Body of pancreas (tissue), 4 donors: ENCODE measurements at regions not wholly inside any gene's neighbourhood (a gene's known extent, or its start where the extent isn't known, plus 50 kb on each side); places are given as distances from the start of the nearest gene placed in this dataset.
"Not testable (repeated sequence)": the region's sequence is repeated elsewhere in the genome, so short reads cannot be mapped to it uniquely, and the experiment has no call there.

Experiments used
- ATAC-seq: fragments of 150-250 bp; one replicate; pipeline ENCODE4 v1.9.1; 2016
- DNase-seq, 4 donors: peaks; one replicate each; pipeline ENCODE4 v3.0.0-alpha.2; 2019
- H3K27ac ChIP-seq, 4 donors: fragments of 200-600 bp; sonication (generic); 1 replicate in 3 of 4; 2 replicates in 1 of 4; pipeline versions ENCODE4 v1.5.1 to v1.6.1; 2016 to 2019; ENCODE audit warnings: mild to moderate bottlenecking in 1 of 4, mixed read lengths in 1 of 4, moderate library complexity in 1 of 4
- H3K27me3 ChIP-seq, 2 donors: fragments of 200-600 bp; sonication (generic); one replicate each; pipeline ENCODE4 v1.6.0; 2016; ENCODE audit warnings: mild to moderate bottlenecking in 1 of 2
- H3K36me3 ChIP-seq, 2 donors: fragments of 200-600 bp; sonication (generic); replicated peaks in 1 of 2; 2 replicates each; pipeline ENCODE4 v1.5.1; 2016; ENCODE audit warnings: low read depth in 2 of 2; ENCODE audit not compliant: insufficient read depth in 1 of 2
- H3K4me1 ChIP-seq: fragments of 200-600 bp; sonication (generic); one replicate; pipeline ENCODE4 v1.6.0; 2016
- H3K4me3 ChIP-seq, 2 donors: fragments of 200-600 bp; sonication (generic); 1 replicate in 1 of 2; 2 replicates in 1 of 2; pipeline ENCODE4 v1.5.1; 2016 to 2019
- H3K9me3 ChIP-seq, 3 donors: fragments of 200-600 bp; sonication (generic); 1 replicate in 2 of 3; 2 replicates in 1 of 3; pipeline ENCODE4 v1.5.1; 2016
- POLR2A ChIP-seq, 3 donors: fragments of 450-650 bp; IDR thresholded peaks; one replicate each; pipeline ENCODE4 v1.6.1; 2016; ENCODE audit warnings: antibody characterized with exemption in 3 of 3, mild to moderate bottlenecking in 2 of 3
- whole genome bisulfite sequencing, 2 donors: methylation state at CpG; one replicate each; pipeline ENCODE4 v1.1.5; 2017; 5-methylcytosine and 5-hydroxymethylcytosine counted together
- intact Hi-C: fragments of 100-400 bp; cut with DNase I; formaldehyde crosslinking; loops from one replicate; pipeline ENCODE4 v1.15.1; 2023
- TF ChIP-seq, protein P1 (sequence below), 7 experiments: fragments of 450-650 bp in 4 of 7; fragments of 200-600 bp in 3 of 7; sonication (generic) in 3 of 7; IDR thresholded peaks; one replicate each; pipeline ENCODE4 v1.5.1; 2016 to 2019; ENCODE audit warnings: antibody characterized with exemption in 7 of 7

DNA sequence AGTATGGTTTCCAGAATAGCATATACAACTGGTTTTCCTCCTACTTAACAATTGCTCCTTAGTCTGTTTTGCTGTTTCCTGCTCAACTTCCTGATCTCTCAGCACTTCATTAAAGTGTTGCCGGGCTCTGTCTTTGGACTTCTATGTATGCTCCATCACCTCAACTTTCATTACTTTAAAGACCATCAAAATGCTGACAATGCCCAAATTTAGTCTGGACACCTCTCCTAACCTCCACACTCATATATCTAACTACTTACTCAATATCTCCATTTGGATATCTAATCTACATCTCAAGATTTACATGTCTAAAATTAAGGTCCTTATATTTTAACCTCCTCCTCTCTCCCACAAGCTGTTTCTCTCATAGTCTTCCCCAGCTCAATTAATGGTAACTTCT lies 54.4 kb upstream of the LGR5 start:
- no peak for ATAC-seq
- no peak for TF ChIP-seq POLR2A (IDR thresholded peaks at IDR 0.05)
- TF ChIP-seq, protein P1, sequence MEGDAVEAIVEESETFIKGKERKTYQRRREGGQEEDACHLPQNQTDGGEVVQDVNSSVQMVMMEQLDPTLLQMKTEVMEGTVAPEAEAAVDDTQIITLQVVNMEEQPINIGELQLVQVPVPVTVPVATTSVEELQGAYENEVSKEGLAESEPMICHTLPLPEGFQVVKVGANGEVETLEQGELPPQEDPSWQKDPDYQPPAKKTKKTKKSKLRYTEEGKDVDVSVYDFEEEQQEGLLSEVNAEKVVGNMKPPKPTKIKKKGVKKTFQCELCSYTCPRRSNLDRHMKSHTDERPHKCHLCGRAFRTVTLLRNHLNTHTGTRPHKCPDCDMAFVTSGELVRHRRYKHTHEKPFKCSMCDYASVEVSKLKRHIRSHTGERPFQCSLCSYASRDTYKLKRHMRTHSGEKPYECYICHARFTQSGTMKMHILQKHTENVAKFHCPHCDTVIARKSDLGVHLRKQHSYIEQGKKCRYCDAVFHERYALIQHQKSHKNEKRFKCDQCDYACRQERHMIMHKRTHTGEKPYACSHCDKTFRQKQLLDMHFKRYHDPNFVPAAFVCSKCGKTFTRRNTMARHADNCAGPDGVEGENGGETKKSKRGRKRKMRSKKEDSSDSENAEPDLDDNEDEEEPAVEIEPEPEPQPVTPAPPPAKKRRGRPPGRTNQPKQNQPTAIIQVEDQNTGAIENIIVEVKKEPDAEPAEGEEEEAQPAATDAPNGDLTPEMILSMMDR (IDR thresholded peaks at IDR 0.05) = no peak

DNA sequence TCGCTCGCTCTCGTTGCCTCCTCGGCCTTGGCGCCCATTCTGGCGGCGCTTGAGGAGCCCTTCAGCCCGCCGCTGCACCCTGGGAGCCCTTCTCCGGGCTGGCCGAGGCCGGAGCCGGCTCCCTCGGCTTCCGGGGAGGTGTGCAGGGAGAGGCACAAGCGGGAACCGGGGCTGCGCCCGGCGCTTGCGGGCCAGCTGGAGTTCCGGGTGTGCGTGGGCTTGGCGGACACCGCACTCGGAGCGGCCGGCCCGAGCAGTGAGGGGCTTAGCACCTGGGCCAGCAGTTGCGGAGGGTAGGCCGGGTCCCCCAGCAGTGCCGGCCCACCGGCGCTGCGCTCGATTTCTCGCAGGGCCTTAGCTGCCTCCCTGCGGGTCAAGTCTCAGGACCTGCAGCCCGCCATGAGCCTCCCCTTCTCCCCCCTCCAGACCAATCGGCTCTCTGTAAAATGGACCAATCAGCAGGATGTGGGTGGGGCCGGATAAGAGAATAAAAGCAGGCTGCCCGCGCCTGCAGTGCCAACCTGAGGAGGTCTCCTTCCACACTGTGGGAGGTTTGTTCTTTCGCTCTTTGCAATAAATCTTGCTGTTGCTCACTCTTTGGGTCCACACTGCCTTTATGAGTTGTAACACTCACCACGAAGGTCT lies 62.8 kb upstream of the LGR5 start:
- 92% methylated on average over 27 to 45 of the region's 45 CpGs for WGBS, 2 donors
- H3K27ac ChIP-seq, H3K9me3 ChIP-seq, H3K4me1 ChIP-seq, H3K36me3 ChIP-seq, ATAC-seq, intact Hi-C loops, H3K4me3 ChIP-seq, H3K27me3 ChIP-seq, DNase-seq: not testable (repeated sequence)

More for the DNA sequence above, 54.4 kb upstream of the LGR5 start:
- H3K9me3 ChIP-seq = no peaks in the 10 kb centered on the region
- 41 to 69% methylated on average over 1 of the region's 1 CpG for WGBS, 2 donors
- DNase-seq = no peak
- H3K36me3 ChIP-seq = no peaks in the 10 kb centered on the region
- intact Hi-C loops = no loop called here
- no peak overlapping the region for H3K4me3 ChIP-seq
- no peak overlapping the region for H3K27ac ChIP-seq
- no peaks in the 10 kb centered on the region for H3K4me1 ChIP-seq
- H3K27me3 ChIP-seq = no peaks in the 10 kb centered on the region

DNA sequence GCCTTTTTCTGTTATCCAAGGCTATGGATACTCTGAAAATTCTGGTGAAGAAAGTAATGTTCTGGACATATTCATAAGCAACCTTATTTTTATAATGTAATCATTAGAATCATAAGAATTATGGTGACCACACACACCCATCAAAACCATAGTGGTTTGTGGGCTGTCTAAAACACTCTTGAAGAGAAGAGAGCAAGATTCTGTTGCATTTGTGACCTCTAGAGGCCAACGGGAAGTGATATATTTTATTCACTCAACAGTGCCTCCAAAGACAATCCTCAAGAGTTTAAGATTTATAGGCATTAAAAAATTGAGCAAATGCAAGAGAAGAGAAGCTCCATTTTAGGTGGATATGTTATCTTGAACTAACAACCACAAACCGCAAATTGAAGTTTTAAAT lies 68.5 kb upstream of the LGR5 start:
- Histone ChIP-seq H3K27me3 (no peaks in the 10 kb centered on the region), H3K4me3 (no peak overlapping the region), H3K9me3 (no peaks in the 10 kb centered on the region), H3K27ac (no peak overlapping the region), H3K36me3 (no peaks in the 10 kb centered on the region), H3K4me1 (no peaks in the 10 kb centered on the region)
- no peak for TF ChIP-seq POLR2A (IDR thresholded peaks at IDR 0.05)
- TF ChIP-seq, protein P1 (IDR thresholded peaks at IDR 0.05) = peak in 4 of 7 experiments; percentile 11 to 48 (median 25)
- 23 to 27% methylated on average over 2 of the region's 2 CpGs for WGBS, 2 donors
- DNase-seq (no peak), ATAC-seq (no peak)
- intact Hi-C loops = no loop called here

DNA sequence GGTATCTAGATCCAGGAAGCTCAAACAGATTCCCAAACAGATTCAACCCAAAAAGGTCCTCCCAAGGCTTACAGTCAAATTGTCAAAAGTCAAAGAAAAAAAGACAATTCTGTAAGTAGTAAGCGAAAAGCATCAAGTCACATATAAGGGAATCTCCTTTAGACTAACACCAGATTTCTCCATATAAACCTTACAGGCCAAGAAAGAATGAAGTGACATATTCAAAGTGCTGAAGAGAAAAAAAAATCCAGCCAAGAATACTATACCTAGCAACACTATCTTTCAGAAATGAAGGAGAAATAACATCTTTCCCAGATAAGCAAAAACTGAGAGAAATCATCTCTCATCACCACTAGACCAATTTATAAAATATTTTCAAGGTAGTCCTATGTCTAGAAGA lies 79.6 kb upstream of the LGR5 start:
- H3K27ac ChIP-seq = no peak overlapping the region
- DNase-seq (no peak), ATAC-seq (no peak)
- H3K27me3 ChIP-seq = no peaks in the 10 kb centered on the region
- no peaks in the 10 kb centered on the region for H3K4me1 ChIP-seq
- H3K36me3 ChIP-seq = no peaks in the 10 kb centered on the region
- 93 to 95% methylated on average over 1 of the region's 1 CpG for WGBS, 2 donors
- H3K9me3 ChIP-seq = peaks cover 0 to 4% (median 0%) of the 10 kb centered on the region in 3 donors
- intact Hi-C loops = no loop called here
- TF ChIP-seq, protein P1 (IDR thresholded peaks at IDR 0.05) = no peak
- no peak for TF ChIP-seq POLR2A (IDR thresholded peaks at IDR 0.05)
- H3K4me3 ChIP-seq = no peak overlapping the region

DNA sequence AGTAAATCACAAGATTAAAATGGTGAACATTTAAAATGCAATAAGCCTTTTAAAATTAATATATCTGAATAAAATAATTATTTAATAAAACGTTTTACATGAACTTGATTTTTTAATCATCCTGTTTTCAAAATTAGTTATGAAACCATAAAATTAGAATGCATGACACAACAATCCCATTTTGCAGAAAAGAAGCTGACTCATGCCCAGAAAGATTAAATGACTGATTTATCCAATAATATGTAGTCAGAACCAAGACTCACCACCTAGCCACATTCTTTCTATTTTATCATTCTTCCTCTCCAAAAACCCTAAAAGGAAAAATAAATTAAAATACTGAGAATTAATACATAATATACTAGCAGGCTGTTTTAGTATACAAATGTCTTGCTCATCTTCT lies 83.0 kb upstream of the LGR5 start:
- no peak overlapping the region for H3K27ac ChIP-seq
- no peaks in the 10 kb centered on the region for H3K36me3 ChIP-seq
- no peak for ATAC-seq
- no peak for DNase-seq
- H3K27me3 ChIP-seq = no peaks in the 10 kb centered on the region
- H3K4me1 ChIP-seq = no peaks in the 10 kb centered on the region
- H3K4me3 ChIP-seq = no peak overlapping the region
- peaks cover 0 to 4% (median 0%) of the 10 kb centered on the region in 3 donors for H3K9me3 ChIP-seq
- WGBS, 2 donors = 0 to 24% methylated on average over 1 of the region's 1 CpG
- intact Hi-C loops = no loop called here
- no peak for TF ChIP-seq POLR2A (IDR thresholded peaks at IDR 0.05)
- TF ChIP-seq, protein P1 (IDR thresholded peaks at IDR 0.05) = no peak
